HFF-Myc (cell line): ENCODE measurements at regions not wholly inside any gene's neighbourhood (a gene's known extent, or its start where the extent isn't known, plus 50 kb on each side); places are given as distances from the start of the nearest gene placed in this dataset.

Experiments
- DNase-seq: peaks from one replicate; pipeline ENCODE4 v3.0.0-alpha.2; 2011; ENCODE audit warnings: low read depth; ENCODE audit errors: extremely low read depth
- H3K4me3 ChIP-seq: replicated peaks from 2 replicates; pipeline ENCODE4 v1.5.1; 2011; ENCODE audit warnings: low read depth, mild to moderate bottlenecking, control low read depth, low read length
- CTCF ChIP-seq: IDR thresholded peaks from 2 replicates; pipeline ENCODE4 v1.5.1; 2012; ENCODE audit warnings: mild to moderate bottlenecking, low read depth, low read length, control low read depth; ENCODE audit errors: missing control alignments

- no peak overlapping the region for H3K4me3 ChIP-seq
- TF ChIP-seq CTCF: no peak
- DNase-seq: no peak
Observed at GRCh38 chr7:156155988-156156733, 343.9 kb upstream of the SHH start.

GRCh38 chr7:156153590-156153989 is 341.3 kb upstream of the SHH start:
- DNase-seq: no peak
- no peak for TF ChIP-seq CTCF
- H3K4me3 ChIP-seq: no peak overlapping the region

GRCh38 chr7:156152390-156152789 is 340.1 kb upstream of the SHH start:
- TF ChIP-seq CTCF: no peak

GRCh38 chr7:156151658-156152057 is 339.4 kb upstream of the SHH start:
- DNase-seq: no peak
- H3K4me3 ChIP-seq: no peak overlapping the region
- no peak for TF ChIP-seq CTCF

More at GRCh38 chr7:156152390-156152789, 340.1 kb upstream of the SHH start:
- no peak for DNase-seq
- H3K4me3 ChIP-seq: no peak overlapping the region

- H3K4me3 ChIP-seq: no peak overlapping the region
- no peak for DNase-seq
- no peak for TF ChIP-seq CTCF
Observed at GRCh38 chr7:156151078-156151477, 338.8 kb upstream of the SHH start.

GRCh38 chr7:156148995-156149394 is 336.7 kb upstream of the SHH start:
- H3K4me3 ChIP-seq: no peak overlapping the region
- no peak for TF ChIP-seq CTCF
- DNase-seq: no peak

- DNase-seq: no peak
- no peak overlapping the region for H3K4me3 ChIP-seq
- no peak for TF ChIP-seq CTCF
Observed at GRCh38 chr7:156148547-156148946, 336.3 kb upstream of the SHH start.
